Endothelial cell of umbilical vein (primary cell): ENCODE measurements at regions not wholly inside any gene's neighbourhood (a gene's known extent, or its start where the extent isn't known, plus 50 kb on each side); places are given as distances from the start of the nearest gene placed in this dataset.

Experiments
- BruUV-seq: library from RNA; stranded (reverse); fragments of 400-500 nt; replicated peaks from 2 replicates; lab custom pipeline; 2021; lab: Mats Ljungman, UMichigan
- CTCF ChIA-PET: fragments of 300-600, 350-600 bp; sonication (Branson Sonifier 250); formaldehyde crosslinking; loops from one replicate; lab custom pipeline; 2021; ENCODE audit warnings: antibody characterized with exemption, inconsistent platforms; lab: Charles Lee
- POLR2A ChIA-PET: fragments of 300-600, 350-600 bp; sonication (Branson Sonifier 250); formaldehyde crosslinking; loops from one replicate; lab custom pipeline; 2021; ENCODE audit warnings: antibody characterized with exemption, inconsistent platforms; lab: Charles Lee
- DNase-seq: peaks from one replicate; pipeline ENCODE4 v3.0.0-alpha.2; 2011; ENCODE audit warnings: low read depth, low spot score
- FAIRE-seq: peaks from 2 replicates; lab custom pipeline; 2011; peaks lifted over from hg19 to GRCh38; lab: Jason Lieb, UNC
- H2AFZ ChIP-seq: 2 replicates; pipeline ENCODE4 v1.6.0; 2012; ENCODE audit warnings: low read depth, low read length, control low read depth, inconsistent platforms
- H3K27ac ChIP-seq: 2 replicates; pipeline ENCODE4 v1.5.1; 2011; ENCODE audit warnings: low read depth, mild to moderate bottlenecking, control low read depth, low read length, moderate library complexity; ENCODE audit not compliant: insufficient read depth
- H3K27me3 ChIP-seq, 2 experiments: 2 replicates each; pipeline versions ENCODE4 v1.6.0 to v1.6.1; 2011; ENCODE audit warnings: low read length in 2 of 2, mixed read lengths in 1 of 2; ENCODE audit not compliant: control insufficient read depth in 2 of 2, insufficient read depth in 2 of 2
- H3K36me3 ChIP-seq, 2 experiments: 2 replicates in 1 of 2; 3 replicates in 1 of 2; pipeline ENCODE4 v1.5.1; 2011; ENCODE audit warnings: low read length in 2 of 2, mild to moderate bottlenecking in 1 of 2, moderate library complexity in 1 of 2; ENCODE audit not compliant: control insufficient read depth in 2 of 2, insufficient read depth in 2 of 2; ENCODE audit errors: extremely low read depth in 1 of 2
- H3K4me1 ChIP-seq: 3 replicates; pipeline ENCODE4 v1.5.1; 2011; ENCODE audit warnings: mild to moderate bottlenecking, low read length; ENCODE audit not compliant: control insufficient read depth, insufficient read depth; ENCODE audit errors: extremely low read depth
- H3K4me2 ChIP-seq: 2 replicates; pipeline ENCODE4 v1.6.1; 2011; ENCODE audit warnings: low read length, control low read depth, mixed read lengths; ENCODE audit not compliant: insufficient read depth
- H3K4me3 ChIP-seq, 3 experiments: fragments of 200-600 bp in 1 of 3; sonication (generic), shearing (Covaris generic) in 1 of 3; replicated peaks in 1 of 3; 2 replicates each; pipeline ENCODE4 v1.5.1; 2011 to 2016; ENCODE audit warnings: control low read depth in 3 of 3, low read length in 3 of 3, mild to moderate bottlenecking in 2 of 3, inconsistent platforms in 1 of 3, low read depth in 1 of 3, moderate library complexity in 1 of 3; ENCODE audit not compliant: insufficient read depth in 1 of 3
- H3K79me2 ChIP-seq: 2 replicates; pipeline ENCODE4 v1.6.0; 2012; ENCODE audit warnings: low read length, inconsistent platforms; ENCODE audit not compliant: control insufficient read depth, insufficient read depth
- H3K9ac ChIP-seq: replicated peaks from 2 replicates; pipeline ENCODE3; 2011; ENCODE audit warnings: low read length, control low read depth; ENCODE audit not compliant: insufficient read depth; ENCODE audit errors: extremely low read depth
- H3K9me1 ChIP-seq: replicated peaks from 3 replicates; pipeline ENCODE4 v1.6.0; 2011; ENCODE audit warnings: mild to moderate bottlenecking, low read length; ENCODE audit not compliant: control insufficient read depth, insufficient read depth; ENCODE audit errors: extremely low read depth
- H3K9me3 ChIP-seq: replicated peaks from 2 replicates; pipeline ENCODE4 v1.5.1; 2012; ENCODE audit warnings: low read length, inconsistent platforms; ENCODE audit not compliant: control insufficient read depth, insufficient read depth
- H4K20me1 ChIP-seq: replicated peaks from 2 replicates; pipeline ENCODE3; 2011; ENCODE audit warnings: mild to moderate bottlenecking, low read length; ENCODE audit not compliant: control insufficient read depth, insufficient read depth; ENCODE audit errors: extremely low read depth
- EZH2 ChIP-seq: IDR thresholded peaks from 2 replicates; pipeline ENCODE4 v1.6.1; 2012; ENCODE audit warnings: borderline replicate concordance, low read depth, mild to moderate bottlenecking, moderate library complexity, low read length, inconsistent platforms; ENCODE audit not compliant: severe bottlenecking
- FOS ChIP-seq: IDR thresholded peaks from 2 replicates; pipeline ENCODE4 v1.6.1; 2011; ENCODE audit warnings: mild to moderate bottlenecking, low read length, moderate library complexity, borderline replicate concordance; ENCODE audit not compliant: insufficient read depth
- GATA2 ChIP-seq: IDR thresholded peaks from 2 replicates; pipeline ENCODE4 v1.7.0; 2011; ENCODE audit warnings: low read depth, mild to moderate bottlenecking, moderate library complexity, mixed read lengths, low read length; ENCODE audit not compliant: insufficient read length, insufficient read depth
- JUN ChIP-seq: IDR thresholded peaks from 2 replicates; pipeline ENCODE4 v1.6.1; 2011; ENCODE audit warnings: borderline replicate concordance, low read depth; ENCODE audit not compliant: insufficient read length, insufficient read depth
- MYC ChIP-seq: IDR thresholded peaks from one replicate; pipeline ENCODE4 v1.6.1; 2011; ENCODE audit warnings: mild to moderate bottlenecking, low read depth, low read length
- POLR2A ChIP-seq: IDR thresholded peaks from 2 replicates; pipeline ENCODE4 v1.6.1; 2012; ENCODE audit warnings: low read depth, mild to moderate bottlenecking, control low read depth, low read length
- POLR2AphosphoS5 ChIP-seq: IDR thresholded peaks from 2 replicates; pipeline ENCODE4 v1.6.1; 2012; ENCODE audit warnings: low read depth, mild to moderate bottlenecking, control low read depth, low read length, moderate library complexity; ENCODE audit not compliant: insufficient read depth
- dilution Hi-C: fragments of 300-500 bp; cut with MboI; formaldehyde crosslinking; loops from one replicate; pipeline ENCODE4 v1.15.0; 2019; ENCODE audit warnings: low sequenced_read_pairs; ENCODE audit not compliant: extremely low pct_ligation_motif_present
- intact Hi-C: fragments of 100-400 bp; cut with micrococcal nuclease; formaldehyde crosslinking; loops from one replicate; pipeline ENCODE4 v1.10.0; 2022
- TF ChIP-seq, protein P1 (sequence below): IDR thresholded peaks from 2 replicates; pipeline ENCODE4 v1.6.1; 2011; ENCODE audit not compliant: insufficient read depth, insufficient read length
- TF ChIP-seq, protein P2 (sequence below), 2 donors: IDR thresholded peaks; 1 replicate in 1 of 2; 2 replicates in 1 of 2; pipeline ENCODE4 v1.5.1; 2011; ENCODE audit warnings: low read length in 2 of 2, mild to moderate bottlenecking in 2 of 2, moderate library complexity in 2 of 2, control low read depth in 1 of 2, inconsistent platforms in 1 of 2, low read depth in 1 of 2; ENCODE audit not compliant: insufficient read depth in 1 of 2; ENCODE audit errors: extremely low read depth in 1 of 2

DNA sequence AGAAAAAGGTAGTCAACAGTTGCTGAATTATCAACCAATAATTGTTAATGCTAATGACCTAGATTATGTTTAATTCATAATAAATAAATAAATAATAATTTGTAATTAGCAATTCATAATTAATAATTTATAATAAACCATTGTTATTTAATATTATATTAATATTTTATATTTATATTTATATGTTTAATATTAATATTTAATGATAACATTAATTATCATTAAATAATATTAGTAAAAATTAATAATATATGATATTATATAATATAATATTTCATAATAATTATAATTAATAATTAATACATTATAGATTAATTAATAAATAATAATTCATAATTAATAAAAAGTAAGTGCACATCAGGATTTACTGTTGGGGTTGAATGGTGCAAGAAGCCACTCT, 389.4 kb upstream of the RGPD4 start:
- CTCF ChIA-PET: no interaction called here
- Histone ChIP-seq H3K27ac (no peak overlapping the region), H3K79me2 (no peaks in the 10 kb centered on the region), H3K9ac (no peak overlapping the region), H3K4me3 (no peak overlapping the region), H4K20me1 (no peaks in the 10 kb centered on the region), H3K4me2 (no peak overlapping the region), H3K4me1 (no peaks in the 10 kb centered on the region), H3K36me3 (no peaks in the 10 kb centered on the region), H3K9me3 (peaks cover 5% of the 10 kb centered on the region), H3K9me1 (no peaks in the 10 kb centered on the region), H3K27me3 (no peaks in the 10 kb centered on the region), H2AFZ (no peak overlapping the region)
- POLR2A ChIA-PET: no interaction called here
- intact Hi-C loops: no loop called here
- dilution Hi-C loops: no loop called here
- DNase-seq (no peak), FAIRE-seq (no peak)
- no TSS peak for BruUV-seq
- no peak for TF ChIP-seq GATA2
- TF ChIP-seq JUN: no peak
- TF ChIP-seq FOS: no peak
- no peak for TF ChIP-seq EZH2
- TF ChIP-seq POLR2A: no peak
- no peak for TF ChIP-seq POLR2AphosphoS5
- TF ChIP-seq MYC: no peak
- TF ChIP-seq, protein P1, sequence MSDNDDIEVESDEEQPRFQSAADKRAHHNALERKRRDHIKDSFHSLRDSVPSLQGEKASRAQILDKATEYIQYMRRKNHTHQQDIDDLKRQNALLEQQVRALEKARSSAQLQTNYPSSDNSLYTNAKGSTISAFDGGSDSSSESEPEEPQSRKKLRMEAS: no peak
- TF ChIP-seq, protein P2, sequence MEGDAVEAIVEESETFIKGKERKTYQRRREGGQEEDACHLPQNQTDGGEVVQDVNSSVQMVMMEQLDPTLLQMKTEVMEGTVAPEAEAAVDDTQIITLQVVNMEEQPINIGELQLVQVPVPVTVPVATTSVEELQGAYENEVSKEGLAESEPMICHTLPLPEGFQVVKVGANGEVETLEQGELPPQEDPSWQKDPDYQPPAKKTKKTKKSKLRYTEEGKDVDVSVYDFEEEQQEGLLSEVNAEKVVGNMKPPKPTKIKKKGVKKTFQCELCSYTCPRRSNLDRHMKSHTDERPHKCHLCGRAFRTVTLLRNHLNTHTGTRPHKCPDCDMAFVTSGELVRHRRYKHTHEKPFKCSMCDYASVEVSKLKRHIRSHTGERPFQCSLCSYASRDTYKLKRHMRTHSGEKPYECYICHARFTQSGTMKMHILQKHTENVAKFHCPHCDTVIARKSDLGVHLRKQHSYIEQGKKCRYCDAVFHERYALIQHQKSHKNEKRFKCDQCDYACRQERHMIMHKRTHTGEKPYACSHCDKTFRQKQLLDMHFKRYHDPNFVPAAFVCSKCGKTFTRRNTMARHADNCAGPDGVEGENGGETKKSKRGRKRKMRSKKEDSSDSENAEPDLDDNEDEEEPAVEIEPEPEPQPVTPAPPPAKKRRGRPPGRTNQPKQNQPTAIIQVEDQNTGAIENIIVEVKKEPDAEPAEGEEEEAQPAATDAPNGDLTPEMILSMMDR (IDR thresholded peaks at IDR 0.05; ENCODE audit: extremely low read depth in 1 of 2, insufficient read depth in 1 of 2, low read depth in 1 of 2, low read length in 2 of 2): no peak
